ENCODE measurements at regions not wholly inside any gene's neighbourhood (a gene's known extent, or its start where the extent isn't known, plus 50 kb on each side); places are given as distances from the start of the nearest gene placed in this dataset.

DNA sequence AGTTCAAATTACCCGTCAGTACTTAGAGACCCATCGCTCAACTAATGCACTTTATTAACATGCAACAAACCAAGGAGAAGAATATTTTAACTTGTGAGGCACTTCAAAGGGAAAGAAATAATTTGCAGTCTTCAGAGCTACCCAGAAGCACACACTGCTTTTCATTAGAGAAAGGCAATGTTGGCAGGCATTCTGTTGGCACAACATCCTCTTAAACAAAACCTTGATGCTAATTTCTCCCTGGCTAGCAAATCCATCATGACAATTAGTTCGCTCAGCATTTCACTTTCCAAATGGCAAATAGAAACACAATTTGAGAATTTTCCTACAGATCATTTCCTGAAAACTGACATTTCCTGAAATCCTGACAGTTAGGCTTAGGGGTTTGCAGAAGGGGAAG, 155.6 kb upstream of the FAM13C start:
- DNase-seq (ENCODE audit: low read depth): no peak
- TF ChIP-seq, protein P1, sequence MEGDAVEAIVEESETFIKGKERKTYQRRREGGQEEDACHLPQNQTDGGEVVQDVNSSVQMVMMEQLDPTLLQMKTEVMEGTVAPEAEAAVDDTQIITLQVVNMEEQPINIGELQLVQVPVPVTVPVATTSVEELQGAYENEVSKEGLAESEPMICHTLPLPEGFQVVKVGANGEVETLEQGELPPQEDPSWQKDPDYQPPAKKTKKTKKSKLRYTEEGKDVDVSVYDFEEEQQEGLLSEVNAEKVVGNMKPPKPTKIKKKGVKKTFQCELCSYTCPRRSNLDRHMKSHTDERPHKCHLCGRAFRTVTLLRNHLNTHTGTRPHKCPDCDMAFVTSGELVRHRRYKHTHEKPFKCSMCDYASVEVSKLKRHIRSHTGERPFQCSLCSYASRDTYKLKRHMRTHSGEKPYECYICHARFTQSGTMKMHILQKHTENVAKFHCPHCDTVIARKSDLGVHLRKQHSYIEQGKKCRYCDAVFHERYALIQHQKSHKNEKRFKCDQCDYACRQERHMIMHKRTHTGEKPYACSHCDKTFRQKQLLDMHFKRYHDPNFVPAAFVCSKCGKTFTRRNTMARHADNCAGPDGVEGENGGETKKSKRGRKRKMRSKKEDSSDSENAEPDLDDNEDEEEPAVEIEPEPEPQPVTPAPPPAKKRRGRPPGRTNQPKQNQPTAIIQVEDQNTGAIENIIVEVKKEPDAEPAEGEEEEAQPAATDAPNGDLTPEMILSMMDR (IDR thresholded peaks at IDR 0.05; ENCODE audit: insufficient read depth, low read length, poor library complexity, severe bottlenecking): no peak
- Histone ChIP-seq H3K4me3 (ENCODE audit: low read depth, low read length) (no peak overlapping the region), H3K27me3 (ENCODE audit: control insufficient read depth, insufficient read depth, low read length) (no peaks in the 10 kb centered on the region), H3K36me3 (ENCODE audit: control insufficient read depth, insufficient read depth, low read length) (no peaks in the 10 kb centered on the region)

DNA sequence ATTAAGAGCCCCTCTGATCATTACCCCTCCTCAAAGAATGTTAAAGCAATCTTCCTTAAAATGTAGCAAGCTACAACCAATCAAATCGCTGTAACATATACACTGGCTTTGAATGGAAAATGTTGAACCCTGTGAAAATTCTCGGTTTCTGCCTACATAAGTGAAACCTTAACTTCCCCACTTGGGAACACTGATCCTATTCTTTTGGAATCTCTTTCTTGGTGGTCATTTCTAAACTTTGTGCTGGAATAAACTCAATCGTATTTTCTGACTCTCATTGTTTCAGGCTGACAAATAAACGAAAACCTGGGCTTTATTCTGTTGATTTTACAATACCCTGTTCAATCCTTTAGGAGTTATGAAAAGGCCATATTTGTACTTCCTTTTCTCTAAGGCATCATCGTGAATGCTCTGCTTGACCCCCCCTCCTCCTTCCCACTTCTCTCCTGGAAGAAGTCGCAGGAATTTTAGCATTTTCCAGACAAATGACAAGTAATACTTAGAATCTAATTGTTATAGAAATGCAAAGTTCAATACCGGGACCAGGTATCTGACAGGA, 155.1 kb upstream of the FAM13C start:
- H3K4me3 ChIP-seq (ENCODE audit: low read depth, low read length): no peak overlapping the region
- TF ChIP-seq, protein P1 (IDR thresholded peaks at IDR 0.05; ENCODE audit: insufficient read depth, low read length, poor library complexity, severe bottlenecking): no peak
- DNase-seq (ENCODE audit: low read depth): no peak
- H3K36me3 ChIP-seq (ENCODE audit: control insufficient read depth, insufficient read depth, low read length): no peaks in the 10 kb centered on the region
- H3K27me3 ChIP-seq (ENCODE audit: control insufficient read depth, insufficient read depth, low read length): no peaks in the 10 kb centered on the region

DNA sequence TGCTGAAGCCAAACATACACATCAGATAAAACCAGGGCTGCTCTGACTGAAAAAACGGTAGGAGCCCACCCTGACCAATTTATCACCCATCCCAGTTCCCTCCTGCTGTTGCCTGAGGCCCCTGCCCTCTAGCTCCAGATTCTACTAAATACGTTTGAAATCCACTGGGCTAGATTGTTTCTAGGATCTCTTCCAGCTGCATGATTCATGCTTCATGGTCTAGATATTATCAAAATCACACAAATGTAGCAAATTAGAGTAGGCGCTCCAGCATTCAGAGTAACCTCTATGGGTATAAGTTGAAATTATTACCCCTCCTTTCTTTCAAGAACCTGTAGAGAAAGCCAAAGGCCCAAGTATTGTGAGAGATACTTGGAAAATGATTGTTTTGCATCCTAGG, 151.2 kb upstream of the FAM13C start:
- H3K36me3 ChIP-seq (ENCODE audit: control insufficient read depth, insufficient read depth, low read length): no peaks in the 10 kb centered on the region
- no peak overlapping the region for H3K4me3 ChIP-seq (ENCODE audit: low read depth, low read length)
- TF ChIP-seq, protein P1 (IDR thresholded peaks at IDR 0.05; ENCODE audit: insufficient read depth, low read length, poor library complexity, severe bottlenecking): no peak
- no peak for DNase-seq (ENCODE audit: low read depth)
- no peaks in the 10 kb centered on the region for H3K27me3 ChIP-seq (ENCODE audit: control insufficient read depth, insufficient read depth, low read length)

DNA sequence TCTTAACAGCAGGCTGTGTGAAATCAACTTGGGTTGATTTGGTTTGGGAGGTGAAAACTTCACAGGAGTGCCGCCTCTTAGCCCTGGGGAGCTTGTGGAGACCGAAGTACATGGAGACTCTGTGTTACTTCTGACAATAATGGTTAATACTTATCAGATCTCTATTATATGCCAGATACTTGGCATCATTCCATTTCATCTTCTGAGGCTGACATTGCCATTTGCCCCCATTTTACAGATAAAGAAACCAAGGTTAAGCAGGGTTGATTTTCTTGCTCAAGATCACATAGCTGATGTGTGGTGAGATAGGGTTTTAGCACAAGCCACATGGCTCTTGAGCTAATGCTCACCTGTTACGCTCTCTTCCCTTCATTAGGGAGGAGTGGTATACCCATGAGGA, 150.6 kb upstream of the FAM13C start:
- TF ChIP-seq, protein P1 (IDR thresholded peaks at IDR 0.05; ENCODE audit: insufficient read depth, low read length, poor library complexity, severe bottlenecking): no peak
- no peak for DNase-seq (ENCODE audit: low read depth)

DNA sequence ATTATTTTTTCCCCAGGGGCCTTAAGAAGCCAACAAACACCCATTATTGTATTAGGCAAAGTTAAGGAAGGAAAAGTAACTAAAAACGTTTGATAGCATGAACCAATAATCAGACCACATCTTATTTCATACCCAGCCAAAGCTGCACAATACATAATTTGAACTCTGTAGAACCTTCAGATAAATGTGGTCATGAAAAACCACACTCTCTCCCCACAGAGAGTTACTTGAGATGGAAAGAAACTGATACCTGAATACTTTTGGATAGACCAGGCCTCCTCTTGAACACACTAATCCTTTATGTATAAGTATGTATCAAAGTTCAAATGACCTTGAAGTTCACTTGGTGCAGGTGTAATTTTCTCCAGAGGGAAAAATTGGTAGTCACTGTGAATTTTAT, 146.6 kb upstream of the FAM13C start:
- H3K27me3 ChIP-seq (ENCODE audit: control insufficient read depth, insufficient read depth, low read length): no peaks in the 10 kb centered on the region
- no peak for DNase-seq (ENCODE audit: low read depth)
- H3K36me3 ChIP-seq (ENCODE audit: control insufficient read depth, insufficient read depth, low read length): no peaks in the 10 kb centered on the region
- TF ChIP-seq, protein P1 (IDR thresholded peaks at IDR 0.05; ENCODE audit: insufficient read depth, low read length, poor library complexity, severe bottlenecking): no peak
- no peak overlapping the region for H3K4me3 ChIP-seq (ENCODE audit: low read depth, low read length)

More for the DNA sequence above, 150.6 kb upstream of the FAM13C start:
- no peak overlapping the region for H3K4me3 ChIP-seq (ENCODE audit: low read depth, low read length)
- H3K36me3 ChIP-seq (ENCODE audit: control insufficient read depth, insufficient read depth, low read length): no peaks in the 10 kb centered on the region
- H3K27me3 ChIP-seq (ENCODE audit: control insufficient read depth, insufficient read depth, low read length): no peaks in the 10 kb centered on the region

DNA sequence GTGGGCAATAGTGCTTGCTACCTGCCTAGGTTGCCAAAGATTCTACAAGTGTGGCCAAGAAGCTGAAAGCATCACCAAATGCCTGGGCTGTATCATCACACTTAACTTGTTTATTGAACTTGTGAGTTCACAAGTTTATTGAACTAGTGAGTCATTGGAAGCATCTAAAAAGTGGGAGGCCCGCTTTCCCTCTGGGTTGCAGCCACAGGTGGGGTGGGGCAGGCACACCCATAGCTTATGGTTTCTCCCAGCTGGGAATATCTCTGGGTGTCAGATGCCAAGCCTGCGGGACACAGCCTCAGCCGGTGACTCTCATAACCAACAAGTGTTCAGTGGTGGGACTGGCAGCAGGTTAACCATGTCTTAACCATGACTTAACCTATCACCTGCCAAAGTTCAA, 145.9 kb upstream of the FAM13C start:
- H3K27me3 ChIP-seq (ENCODE audit: control insufficient read depth, insufficient read depth, low read length): no peaks in the 10 kb centered on the region
- H3K36me3 ChIP-seq (ENCODE audit: control insufficient read depth, insufficient read depth, low read length): no peaks in the 10 kb centered on the region
- DNase-seq (ENCODE audit: low read depth): no peak
- TF ChIP-seq, protein P1 (IDR thresholded peaks at IDR 0.05; ENCODE audit: insufficient read depth, low read length, poor library complexity, severe bottlenecking): no peak
- H3K4me3 ChIP-seq (ENCODE audit: low read depth, low read length): no peak overlapping the region

Data from kidney epithelial cell (primary cell).